ENCODE measurements at regions not wholly inside any gene's neighbourhood (a gene's known extent, or its start where the extent isn't known, plus 50 kb on each side); places are given as distances from the start of the nearest gene placed in this dataset.

GRCh38 chr11:45517171-45517770 is 148.2 kb downstream of the CHST1 start:
- no peak for DNase-seq

DNA sequence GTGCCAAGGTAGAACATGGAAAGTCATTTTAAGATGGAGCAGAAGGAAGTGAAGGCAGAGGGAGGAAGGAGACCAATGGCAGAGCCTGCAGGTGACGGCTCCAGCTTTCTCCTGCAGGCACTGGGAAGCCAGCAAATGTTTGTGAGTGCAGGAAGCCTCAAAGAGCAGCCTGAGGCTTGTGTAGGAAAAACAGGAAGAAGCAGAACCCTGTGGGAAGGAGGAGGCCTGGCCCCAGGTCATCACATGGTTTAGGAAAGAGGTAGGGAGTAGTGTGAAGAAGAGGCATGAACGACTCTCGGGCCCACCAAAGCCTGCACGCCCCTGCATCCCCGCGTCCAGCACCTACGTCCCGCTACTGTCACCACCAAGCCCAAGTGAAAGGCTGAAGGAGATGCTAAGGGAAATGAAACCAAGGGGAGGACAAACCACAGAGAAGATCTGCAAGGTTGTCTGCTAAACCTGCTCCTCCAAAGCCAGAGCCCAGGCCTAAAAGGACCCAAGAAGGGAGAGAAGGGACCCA is 151.5 kb downstream of the CHST1 start:
- no peak for DNase-seq

- DNase-seq, result no peak
These were observed 152.8 kb downstream of the CHST1 start for GRCh38 chr11:45512471-45513148.

DNA sequence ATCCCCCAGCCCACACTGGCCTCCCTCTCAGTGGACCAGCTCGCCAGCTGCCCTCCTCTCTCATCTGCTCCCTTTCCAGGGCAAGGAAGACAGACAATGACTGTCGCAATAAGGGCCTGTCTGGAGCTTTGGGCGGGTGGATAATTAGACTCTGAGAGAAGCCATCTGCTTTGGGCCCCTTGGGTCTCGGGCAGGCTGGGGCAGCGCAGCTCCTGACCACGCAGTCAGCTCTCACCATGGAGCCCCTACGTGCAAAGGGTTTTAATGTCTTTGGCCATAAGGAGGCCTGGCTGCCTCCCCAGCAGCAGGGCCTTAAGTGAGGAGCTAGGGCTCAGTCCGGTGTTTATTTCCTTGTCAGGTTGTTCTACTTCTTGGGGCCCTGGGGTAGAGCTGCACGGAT is 153.9 kb downstream of the CHST1 start:
- DNase-seq, result no peak

- DNase-seq, result no peak
These were observed 157.5 kb downstream of the CHST1 start for GRCh38 chr11:45507916-45508315.

DNA sequence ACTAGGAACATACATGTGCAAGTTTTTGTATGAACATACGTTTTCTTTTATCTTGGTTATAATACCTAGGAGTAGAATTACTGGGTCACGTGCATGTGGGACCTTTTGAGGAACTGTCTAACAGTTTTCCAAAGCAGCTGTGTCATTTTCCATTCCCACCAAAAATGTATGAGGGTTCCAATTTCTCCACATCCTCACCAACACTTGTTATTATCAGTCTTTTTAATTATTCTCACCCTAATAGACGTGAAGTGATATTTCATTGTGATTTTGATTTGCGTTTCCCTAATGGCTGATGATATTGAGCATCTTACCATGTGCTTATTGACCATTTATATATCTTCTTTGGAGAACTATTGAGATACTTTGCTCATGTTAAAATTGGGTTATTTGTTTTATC is 162.1 kb downstream of the CHST1 start:
- DNase-seq, result no peak

DNA sequence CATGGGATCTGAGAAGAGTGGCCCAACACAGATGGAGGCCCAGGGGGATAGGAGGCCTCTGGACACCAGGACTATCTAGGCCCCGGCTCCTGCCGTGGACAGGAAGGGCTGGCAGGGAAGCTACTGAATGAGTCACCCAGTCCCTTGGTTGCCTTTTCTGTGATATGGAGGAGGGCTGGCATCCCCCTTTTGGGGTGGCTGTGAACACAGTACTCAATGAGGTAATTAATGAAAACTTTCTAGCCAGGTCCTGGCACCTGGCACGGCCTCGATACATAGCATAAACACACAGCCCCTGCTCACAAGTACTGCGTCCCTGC is 163.2 kb downstream of the CHST1 start:
- DNase-seq, result no peak

DNA sequence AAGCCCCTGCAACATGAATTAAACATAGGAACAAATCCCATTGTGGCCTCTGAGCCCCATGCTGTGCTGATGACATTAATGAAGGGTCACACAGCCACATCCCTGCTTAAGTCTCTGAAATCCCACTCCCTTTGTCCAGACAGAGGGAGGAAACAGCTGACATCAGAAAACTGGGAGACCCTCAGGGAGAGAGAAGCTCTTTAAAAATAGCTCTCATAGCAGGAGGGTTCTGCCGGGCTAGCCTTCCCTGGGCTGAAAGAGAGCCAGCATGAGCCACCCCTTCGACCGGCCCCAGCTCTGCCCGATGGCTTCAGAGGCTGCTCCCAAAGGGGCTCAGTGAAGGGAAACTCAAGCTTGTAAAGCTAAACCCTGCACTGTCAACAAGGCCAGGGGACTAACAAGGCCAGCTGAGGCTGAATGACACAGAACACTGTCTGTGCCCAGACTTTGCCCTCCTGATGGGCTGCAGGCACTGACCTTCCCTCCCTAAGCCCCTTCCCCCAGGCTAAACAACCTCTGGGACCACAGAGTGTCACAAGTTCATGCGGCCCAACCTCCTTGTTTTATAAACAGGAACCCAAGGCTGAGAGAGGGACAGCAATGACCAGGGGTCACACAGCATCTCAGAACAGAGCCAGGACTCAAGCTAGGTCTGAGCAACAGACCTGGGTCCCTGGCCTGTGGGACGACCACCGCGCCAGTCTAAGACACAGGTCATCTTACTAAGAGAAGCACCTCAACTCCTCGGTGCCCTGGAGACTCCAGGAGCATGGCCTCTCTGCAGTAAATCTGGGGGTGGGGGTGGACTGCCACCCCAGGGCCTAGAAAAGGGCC is 163.8 kb downstream of the CHST1 start:
- DNase-seq, result no peak

- DNase-seq, result no peak
These were observed 165.0 kb downstream of the CHST1 start for GRCh38 chr11:45500451-45500850.

DNA sequence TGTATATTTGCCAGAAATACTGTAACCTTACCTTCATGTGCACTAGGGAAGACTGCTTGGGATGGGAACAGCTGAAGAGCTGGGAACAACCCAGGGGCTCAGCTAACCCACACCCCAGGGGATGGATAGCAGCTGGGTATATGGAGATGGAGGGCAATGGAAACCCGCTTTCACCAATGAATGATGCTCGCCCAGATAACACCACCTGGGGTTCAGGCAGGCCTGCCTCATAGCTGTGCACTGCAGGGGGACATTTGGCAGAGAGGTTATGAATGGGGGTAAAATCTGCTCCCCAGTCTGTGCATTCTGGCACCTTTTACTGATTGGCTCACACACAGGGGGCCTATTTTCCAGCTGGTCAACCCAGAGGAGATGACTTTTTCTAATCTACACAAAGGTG is 170.7 kb downstream of the CHST1 start:
- DNase-seq, result no peak

- no peak for DNase-seq
These were observed 176.0 kb downstream of the CHST1 start for GRCh38 chr11:45489281-45489905.

GRCh38 chr11:45486461-45486860 is 179.0 kb downstream of the CHST1 start:
- DNase-seq, result no peak

DNA sequence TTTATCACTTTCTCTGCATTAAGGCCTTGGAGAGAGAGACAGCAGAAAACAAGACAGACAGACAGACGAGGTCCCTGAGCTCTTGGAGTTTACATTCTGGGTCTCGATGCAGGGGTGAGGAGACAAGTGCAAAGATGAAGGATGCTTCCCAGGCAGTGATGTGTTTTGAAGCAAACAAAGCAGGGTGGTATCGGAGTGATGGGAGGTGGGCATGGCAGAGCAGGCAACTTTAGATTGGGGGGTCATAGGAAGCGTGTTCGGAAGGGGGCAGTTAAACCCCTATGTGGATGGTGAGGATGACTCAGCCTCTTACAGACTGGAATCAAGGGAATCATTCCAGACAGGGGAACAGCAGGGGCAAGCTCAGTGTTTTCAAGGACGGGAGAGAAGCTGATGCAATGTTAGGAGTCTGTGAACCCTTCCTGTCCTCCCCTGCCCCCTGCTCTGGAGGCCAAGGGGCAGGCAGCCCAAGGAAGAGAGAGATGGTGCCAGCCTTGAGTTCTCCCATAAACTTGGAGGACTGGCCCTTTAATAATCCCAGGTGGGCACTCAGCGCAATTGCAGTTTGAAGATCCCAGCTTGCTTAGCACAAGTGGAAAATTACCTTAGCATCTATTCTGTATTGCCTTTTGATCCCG is 180.2 kb downstream of the CHST1 start:
- no peak for DNase-seq

GRCh38 chr11:45484326-45484883 is 181.0 kb downstream of the CHST1 start:
- DNase-seq, result no peak

DNA sequence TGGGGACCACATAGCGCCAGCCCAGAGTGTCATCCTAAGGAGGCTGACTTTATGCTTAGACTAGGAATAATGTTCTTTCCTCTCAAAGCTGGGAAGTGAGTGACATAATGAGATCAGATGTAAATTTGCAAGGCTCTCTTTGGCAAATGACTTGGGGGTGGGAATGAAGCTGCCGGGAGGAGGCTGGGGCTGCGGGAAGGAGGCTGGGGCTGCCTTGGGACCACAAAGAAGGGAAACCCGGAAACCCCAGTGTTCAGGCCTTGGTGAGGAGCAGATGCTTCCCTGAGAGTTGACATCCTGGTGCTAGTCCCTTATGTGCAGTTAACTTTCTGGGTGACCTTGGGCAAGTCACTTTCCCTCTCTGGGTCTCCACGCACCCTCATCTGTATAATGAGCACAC is 182.0 kb downstream of the CHST1 start:
- DNase-seq, result no peak

DNA sequence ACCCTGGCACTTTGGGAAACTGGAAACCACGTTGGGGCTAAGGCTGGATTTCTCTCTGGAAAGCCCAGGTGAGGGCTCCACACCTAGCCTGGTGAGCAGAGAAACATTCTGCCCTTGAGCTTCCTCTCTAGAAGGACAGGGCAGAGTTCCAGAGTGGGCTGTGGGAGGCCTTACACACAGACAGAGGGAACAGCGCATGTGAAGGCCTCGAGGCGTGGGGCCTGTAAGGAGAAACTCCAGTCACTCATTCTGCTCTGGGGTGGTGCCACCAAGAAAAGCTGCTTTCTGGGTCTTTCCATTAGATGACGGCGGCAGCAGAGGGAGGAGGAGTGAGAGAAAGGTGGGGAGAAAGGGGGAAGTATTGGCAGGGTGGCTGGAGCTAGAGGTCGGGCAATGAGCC is 183.1 kb downstream of the CHST1 start:
- no peak for DNase-seq

DNA sequence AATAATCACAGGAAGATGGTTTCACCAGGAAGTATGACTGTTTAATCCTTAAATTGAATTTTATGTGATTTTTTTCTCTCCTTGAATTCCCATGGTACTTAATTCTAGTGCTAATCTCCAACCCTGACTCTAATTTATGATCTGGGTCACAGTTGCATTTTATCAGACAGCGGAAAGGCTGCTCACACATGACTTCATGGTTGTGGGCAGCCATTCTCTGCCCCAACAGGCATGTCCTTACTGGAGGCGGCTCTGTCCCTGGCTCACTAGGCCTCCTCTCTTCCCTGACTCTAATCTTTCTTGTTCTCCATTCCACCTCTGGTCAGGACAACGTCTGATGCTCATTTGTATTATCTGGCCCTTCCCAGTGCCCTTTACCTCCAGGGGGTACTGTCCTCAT is 184.4 kb downstream of the CHST1 start:
- no peak for DNase-seq

DNA sequence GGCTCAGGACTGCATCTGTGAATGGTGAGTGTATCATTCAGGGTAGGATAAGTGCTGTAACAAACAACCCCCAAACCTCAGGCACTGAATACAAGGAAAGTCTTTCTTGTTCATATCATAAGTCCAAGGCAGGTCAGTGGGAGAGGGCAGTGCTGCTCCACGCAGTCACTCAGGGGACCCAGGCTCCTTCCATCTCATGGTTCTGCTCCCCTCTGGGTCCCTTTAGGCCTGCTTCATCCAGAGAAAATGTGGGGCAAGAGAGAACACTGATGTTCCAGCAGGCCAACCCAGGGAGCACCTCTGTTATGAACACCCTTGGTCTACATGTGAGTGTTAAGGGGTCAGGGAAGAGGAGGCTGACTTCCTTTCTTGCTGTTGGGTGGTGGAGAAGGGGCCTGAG is 187.8 kb downstream of the CHST1 start:
- DNase-seq, result no peak

GRCh38 chr11:45476126-45476525 is 189.3 kb downstream of the CHST1 start:
- no peak for DNase-seq

DNA sequence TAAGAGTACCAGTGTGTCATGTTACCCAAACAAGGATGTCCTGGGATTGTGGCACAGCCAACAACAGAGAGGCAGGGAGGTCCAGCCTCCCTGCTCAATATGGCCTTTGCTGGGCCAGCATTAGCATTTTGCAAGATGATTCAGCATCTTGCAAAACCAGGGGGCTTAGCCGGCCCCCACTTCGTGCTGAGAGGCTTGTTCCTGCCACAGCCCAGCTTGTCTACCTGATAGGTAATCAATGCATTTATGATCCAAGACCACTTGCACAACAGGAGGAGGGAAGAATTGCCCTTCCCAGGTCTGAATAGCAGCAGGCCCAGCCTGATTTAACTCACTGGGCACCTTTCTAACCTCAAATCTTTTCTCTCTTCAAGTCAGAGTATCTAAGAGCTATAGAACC is 189.0 kb upstream of the SYT13 start:
- no peak for DNase-seq

GRCh38 chr11:45473341-45473895 is 187.3 kb upstream of the SYT13 start:
- no peak for DNase-seq

- no peak for DNase-seq
These were observed 186.7 kb upstream of the SYT13 start for GRCh38 chr11:45472716-45473317.

Data from activated naive CD4-positive, alpha-beta T cell (primary cell).